Esophagus muscularis mucosa (tissue), 4 donors: ENCODE measurements at regions not wholly inside any gene's neighbourhood (a gene's known extent, or its start where the extent isn't known, plus 50 kb on each side); places are given as distances from the start of the nearest gene placed in this dataset.

Experiments
- DNase-seq: peaks from one replicate; pipeline ENCODE4 v3.0.0-alpha.2; 2017; ENCODE audit errors: extremely low spot score
- H3K27ac ChIP-seq, 4 donors: fragments of 200-600 bp; sonication (generic); replicated peaks in 1 of 4; 1 replicate in 3 of 4; 2 replicates in 1 of 4; pipeline ENCODE4 v1.5.1; 2016 to 2019; ENCODE audit warnings: mild to moderate bottlenecking in 1 of 4
- H3K27me3 ChIP-seq, 4 donors: fragments of 200-600 bp; sonication (generic); one replicate each; pipeline versions ENCODE4 v1.5.1 to v1.6.0; 2016 to 2019
- H3K36me3 ChIP-seq, 4 donors: fragments of 200-600 bp; sonication (generic); one replicate each; pipeline ENCODE4 v1.5.1; 2016 to 2019
- H3K4me1 ChIP-seq, 4 donors: fragments of 200-600 bp; sonication (generic); one replicate each; pipeline ENCODE4 v1.5.1; 2016 to 2019
- H3K4me3 ChIP-seq, 4 donors: fragments of 200-600 bp; sonication (generic); 1 replicate in 2 of 4; 2 replicates in 2 of 4; pipeline ENCODE4 v1.5.1; 2016 to 2019; ENCODE audit warnings: mild to moderate bottlenecking in 4 of 4, moderate library complexity in 1 of 4
- H3K9me3 ChIP-seq, 4 donors: fragments of 200-600 bp; sonication (generic); 1 replicate in 3 of 4; 2 replicates in 1 of 4; pipeline ENCODE4 v1.5.1; 2016 to 2019
- CTCF ChIP-seq, 3 experiments: fragments of 200-600 bp in 2 of 3; fragments of 450-650 bp in 1 of 3; sonication (generic) in 2 of 3; IDR thresholded peaks; one replicate each; pipeline ENCODE4 v1.5.1; 2017 to 2019; ENCODE audit warnings: antibody characterized with exemption in 3 of 3, mild to moderate bottlenecking in 2 of 3, moderate library complexity in 1 of 3
- EP300 ChIP-seq: sonication (generic); formaldehyde crosslinking; IDR thresholded peaks from one replicate; pipeline ENCODE4 v1.6.1; 2017; ENCODE audit warnings: antibody characterized with exemption
- POLR2A ChIP-seq: fragments of 450-650 bp; IDR thresholded peaks from one replicate; pipeline ENCODE4 v1.6.1; 2017; ENCODE audit warnings: antibody characterized with exemption, moderate library complexity, mild to moderate bottlenecking, low read depth
- POLR2AphosphoS5 ChIP-seq, 2 donors: sonication (generic); formaldehyde crosslinking; IDR thresholded peaks; one replicate each; pipeline ENCODE4 v1.6.1; 2017; ENCODE audit warnings: antibody characterized with exemption in 2 of 2
- WGBS: methylation state at CpG from one replicate; pipeline ENCODE4 v1.1.5; 2018; 5-methylcytosine and 5-hydroxymethylcytosine counted together
- intact Hi-C: fragments of 100-400 bp; cut with DNase I; formaldehyde crosslinking; loops from one replicate; pipeline ENCODE4 v1.15.1; 2023

- no peaks in the 10 kb centered on the region for H3K9me3 ChIP-seq
- H3K27ac ChIP-seq, result no peak overlapping the region
Measured at GRCh38 chr17:69802045-69802740, 272.8 kb upstream of the KCNJ16 start.

DNA sequence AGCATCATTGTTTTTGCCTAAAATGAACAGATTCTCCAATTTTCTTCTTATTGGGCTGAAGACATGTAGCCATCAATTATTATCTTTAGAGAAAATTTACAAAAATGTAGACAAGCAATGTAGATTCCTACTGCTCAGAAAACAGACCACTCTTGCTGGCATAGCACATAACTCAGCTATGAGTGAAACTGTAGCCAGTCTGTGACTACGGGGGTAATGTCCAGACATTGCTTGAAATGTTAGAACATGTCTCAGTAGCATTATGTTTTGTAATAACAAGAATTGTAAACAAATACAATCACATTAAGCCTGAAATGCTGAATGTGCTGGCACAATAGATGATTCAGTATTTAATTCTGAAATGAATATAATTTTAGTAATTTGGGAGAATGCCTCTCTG, 265.7 kb upstream of the KCNJ16 start:
- H3K36me3 ChIP-seq, result no peaks in the 10 kb centered on the region
- H3K9me3 ChIP-seq, result no peaks in the 10 kb centered on the region
- no peaks in the 10 kb centered on the region for H3K27me3 ChIP-seq
- no peak for DNase-seq
- H3K4me3 ChIP-seq, result no peak overlapping the region
- intact Hi-C loops, result no loop called here
- no peaks in the 10 kb centered on the region for H3K4me1 ChIP-seq
- WGBS, result 92% methylated on average over 1 of the region's 1 CpG
- H3K27ac ChIP-seq, result no peak overlapping the region
- TF ChIP-seq CTCF (IDR thresholded peaks at IDR 0.05) (no peak), POLR2AphosphoS5 (IDR thresholded peaks at IDR 0.05) (no peak), EP300 (no peak), POLR2A (no peak)

More at GRCh38 chr17:69802045-69802740, 272.8 kb upstream of the KCNJ16 start:
- H3K4me3 ChIP-seq, result no peak overlapping the region
- WGBS, result 90% methylated on average over 2 of the region's 5 CpGs
- TF ChIP-seq POLR2AphosphoS5 (IDR thresholded peaks at IDR 0.05) (no peak), POLR2A (no peak), EP300 (no peak), CTCF (IDR thresholded peaks at IDR 0.05) (no peak)
- no peaks in the 10 kb centered on the region for H3K36me3 ChIP-seq
- intact Hi-C loops, result no loop called here
- no peak for DNase-seq
- H3K4me1 ChIP-seq, result no peaks in the 10 kb centered on the region
- H3K27me3 ChIP-seq, result no peaks in the 10 kb centered on the region

DNA sequence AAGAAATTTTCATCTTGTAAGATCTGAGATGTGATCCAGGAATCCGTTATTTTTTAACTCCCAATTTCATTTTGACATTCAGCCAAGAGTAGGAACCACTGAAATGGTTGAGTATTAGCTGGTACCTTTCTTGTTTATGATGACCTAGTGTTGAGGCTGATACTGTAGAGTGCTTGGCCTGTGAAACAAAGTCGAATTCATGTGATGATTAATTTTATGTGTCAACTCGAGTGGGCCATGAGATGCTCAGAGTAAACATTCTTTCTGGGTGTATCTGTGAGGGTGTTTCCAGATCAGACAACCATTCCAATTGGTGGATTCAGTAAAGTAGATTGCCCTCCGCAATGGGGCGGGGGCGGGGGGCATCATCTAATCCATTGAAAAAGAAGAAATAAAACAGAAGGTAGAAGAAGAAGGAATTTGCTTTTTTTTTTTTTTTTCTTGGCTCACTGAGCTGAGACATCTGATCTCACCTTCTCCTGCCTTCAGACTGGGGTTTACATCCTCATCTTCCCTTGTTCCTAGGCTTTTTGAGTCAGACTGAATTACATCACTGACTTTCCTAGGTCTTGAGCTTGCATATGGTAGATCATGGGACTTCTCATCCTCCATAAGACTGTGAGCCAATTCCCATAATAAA, 264.6 kb upstream of the KCNJ16 start:
- Histone ChIP-seq H3K36me3 (no peaks in the 10 kb centered on the region), H3K27me3 (no peaks in the 10 kb centered on the region), H3K4me1 (no peaks in the 10 kb centered on the region), H3K4me3 (no peak overlapping the region), H3K9me3 (no peaks in the 10 kb centered on the region), H3K27ac (no peak overlapping the region)
- no peak for DNase-seq
- WGBS, result 75% methylated on average over 6 of the region's 6 CpGs
- TF ChIP-seq POLR2A, result no peak
- no peak for TF ChIP-seq CTCF (IDR thresholded peaks at IDR 0.05)
- intact Hi-C loops, result no loop called here

DNA sequence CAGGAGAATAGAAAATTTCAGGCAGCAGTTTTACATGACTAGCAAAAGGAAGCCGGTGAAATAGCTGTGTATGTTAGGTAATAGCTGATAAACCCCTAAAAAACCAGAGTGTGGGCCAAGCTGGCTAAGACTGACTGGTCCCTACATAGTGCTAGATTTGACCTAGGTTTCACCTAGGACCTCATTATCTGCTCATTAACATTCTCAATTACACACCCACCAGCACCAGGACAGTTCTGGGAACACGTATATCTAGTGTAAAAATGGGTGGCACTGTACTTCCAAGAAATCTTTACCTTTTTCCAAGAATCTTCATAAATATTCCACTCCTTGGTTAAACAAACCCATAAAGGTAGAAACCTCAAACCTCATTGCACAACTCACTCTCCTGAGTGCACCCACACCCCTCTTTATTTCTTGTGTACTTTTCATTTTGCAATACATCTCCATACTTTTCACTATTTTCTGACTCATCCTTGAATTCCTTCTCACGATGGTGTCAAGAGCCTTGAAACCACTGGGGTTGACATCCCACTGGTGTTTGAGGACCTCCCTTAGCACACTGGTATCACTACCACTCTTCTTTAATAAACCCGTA, 262.7 kb upstream of the KCNJ16 start:
- Histone ChIP-seq H3K4me3 (no peak overlapping the region), H3K36me3 (no peaks in the 10 kb centered on the region), H3K27me3 (no peaks in the 10 kb centered on the region), H3K4me1 (no peaks in the 10 kb centered on the region), H3K27ac (no peak overlapping the region), H3K9me3 (no peaks in the 10 kb centered on the region)
- 88% methylated on average over 4 of the region's 4 CpGs for WGBS
- TF ChIP-seq CTCF (IDR thresholded peaks at IDR 0.05) (no peak), POLR2AphosphoS5 (IDR thresholded peaks at IDR 0.05) (no peak), EP300 (no peak), POLR2A (no peak)
- intact Hi-C loops, result no loop called here
- no peak for DNase-seq
